NCI-H2227 (cell line): ENCODE measurements at regions not wholly inside any gene's neighbourhood (a gene's known extent, or its start where the extent isn't known, plus 50 kb on each side); places are given as distances from the start of the nearest gene placed in this dataset.
"Not testable (repeated sequence)": the region's sequence is repeated elsewhere in the genome, so short reads cannot be mapped to it uniquely, and the experiment has no call there.

Experiments used
- DNase-seq: peaks from one replicate; lab custom pipeline; 2025; ENCODE audit not compliant: unreplicated experiment; lab: John Stamatoyannopoulos, UW

DNA sequence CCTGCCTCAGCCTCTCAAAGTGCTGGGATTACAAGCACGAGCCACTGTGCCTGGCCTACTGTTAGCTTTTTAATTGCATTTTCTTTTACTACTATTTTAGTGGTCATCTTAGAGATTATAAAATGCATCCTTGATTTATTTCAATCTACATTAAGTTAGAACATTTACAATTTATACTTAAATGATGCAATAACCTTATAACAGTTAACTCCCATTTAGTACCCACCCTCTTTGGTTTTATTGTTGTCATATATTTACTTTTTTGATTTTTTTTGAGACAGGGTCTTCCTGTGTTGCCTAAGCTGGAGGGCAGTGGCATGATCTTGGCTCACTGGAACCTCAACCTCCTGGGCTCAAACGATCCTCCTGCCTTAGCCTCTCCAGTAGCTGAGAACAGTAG is 77.3 kb downstream of the PPCDC start:
- DNase-seq = no peak

DNA sequence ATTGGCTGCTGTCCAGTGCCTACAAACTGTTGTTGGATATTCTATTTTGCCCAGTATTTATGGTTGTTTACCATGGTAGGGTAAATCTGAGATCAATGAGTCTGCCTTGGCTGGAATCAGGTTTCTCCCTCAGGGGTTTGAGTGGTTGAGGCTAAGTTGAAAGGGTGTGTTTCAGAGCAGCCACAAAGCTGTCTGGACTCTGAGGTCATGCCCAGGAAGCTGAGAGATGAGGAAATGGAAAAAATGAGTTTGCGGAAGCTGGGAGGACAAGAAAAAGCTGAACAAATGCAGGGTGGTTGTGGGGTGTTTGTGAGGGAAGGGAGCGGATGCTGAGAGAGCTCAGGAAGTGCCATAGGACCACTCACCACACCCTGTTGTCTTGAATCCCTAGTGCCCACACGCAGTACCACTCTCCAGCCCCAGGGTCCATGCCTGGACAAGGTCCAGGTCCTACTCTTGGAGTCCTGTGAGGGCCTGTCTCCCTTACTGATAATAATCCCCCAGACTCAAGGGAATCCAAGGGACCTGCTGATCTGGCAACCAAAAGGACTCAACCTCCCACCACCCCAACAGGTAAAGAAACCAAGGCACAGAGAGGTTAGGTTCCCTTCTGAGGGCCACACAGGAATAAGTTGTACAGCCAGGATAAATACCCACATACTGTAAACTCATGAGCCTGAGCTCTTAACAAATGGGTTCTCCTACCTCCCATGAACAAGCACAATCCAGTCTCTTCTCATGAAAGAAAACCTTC is 81.6 kb downstream of the PPCDC start:
- DNase-seq = no peak

DNA sequence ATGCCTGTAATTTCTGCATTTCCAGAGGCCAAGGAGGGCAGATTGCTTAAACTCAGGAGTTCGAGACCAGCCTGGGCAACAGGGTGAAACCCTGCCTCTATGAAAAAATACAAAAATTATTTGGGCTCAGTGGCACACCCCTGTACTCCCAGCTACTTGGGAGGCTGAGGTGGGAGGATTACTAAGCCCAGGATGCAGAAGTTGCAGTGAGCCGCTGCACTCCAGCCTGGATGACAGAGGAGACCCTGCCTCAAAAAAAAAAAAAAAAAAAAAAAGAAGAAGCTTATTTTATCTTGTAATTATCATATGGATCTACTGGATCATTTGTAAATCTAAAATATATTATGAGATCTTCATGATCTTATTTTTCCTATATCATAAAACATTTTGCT is 84.1 kb downstream of the PPCDC start:
- no peak for DNase-seq

DNA sequence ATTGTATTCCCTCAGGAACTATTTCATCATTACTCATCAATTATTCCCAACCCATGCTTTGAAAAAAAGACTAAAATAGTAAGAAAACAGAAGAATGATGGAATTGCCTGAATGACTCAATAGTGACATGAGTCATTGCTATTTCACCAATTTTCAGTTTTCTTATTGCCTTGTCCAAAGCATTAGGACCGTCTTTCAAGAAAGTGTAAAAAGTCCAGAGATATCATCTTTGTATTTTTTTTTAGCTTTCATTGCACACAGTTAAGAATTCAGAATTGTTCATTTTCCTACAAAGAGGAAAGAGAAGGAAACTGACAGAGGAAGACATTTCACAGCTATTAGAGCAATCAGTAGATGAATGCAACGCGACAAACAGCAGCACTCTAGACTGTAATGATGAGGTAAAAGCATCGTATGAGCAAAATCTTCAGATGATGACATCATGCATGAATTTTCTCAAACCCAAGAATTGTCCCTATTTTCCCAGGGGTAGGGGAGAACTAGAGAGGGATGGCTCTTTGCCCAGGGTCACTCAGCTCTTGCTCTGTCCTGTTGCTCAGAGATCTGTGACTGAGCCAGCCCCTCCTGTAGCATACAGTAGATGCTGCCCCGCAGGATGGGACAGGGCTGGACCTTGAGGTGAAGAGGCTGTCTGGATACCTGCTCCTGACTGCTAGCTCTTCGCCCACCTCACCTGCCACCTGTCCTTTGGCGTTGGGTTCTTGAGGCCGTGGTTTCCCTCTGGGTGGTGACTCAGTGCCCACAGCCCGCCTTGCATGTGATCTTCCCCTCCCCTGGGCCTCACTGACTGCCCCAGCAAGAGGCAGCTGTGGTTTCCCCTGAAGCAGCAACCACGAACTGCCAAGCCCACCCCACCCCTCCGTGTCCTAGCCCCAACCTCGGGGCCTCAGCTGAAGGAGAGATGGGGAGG is 84.8 kb downstream of the PPCDC start:
- DNase-seq = no peak

DNA sequence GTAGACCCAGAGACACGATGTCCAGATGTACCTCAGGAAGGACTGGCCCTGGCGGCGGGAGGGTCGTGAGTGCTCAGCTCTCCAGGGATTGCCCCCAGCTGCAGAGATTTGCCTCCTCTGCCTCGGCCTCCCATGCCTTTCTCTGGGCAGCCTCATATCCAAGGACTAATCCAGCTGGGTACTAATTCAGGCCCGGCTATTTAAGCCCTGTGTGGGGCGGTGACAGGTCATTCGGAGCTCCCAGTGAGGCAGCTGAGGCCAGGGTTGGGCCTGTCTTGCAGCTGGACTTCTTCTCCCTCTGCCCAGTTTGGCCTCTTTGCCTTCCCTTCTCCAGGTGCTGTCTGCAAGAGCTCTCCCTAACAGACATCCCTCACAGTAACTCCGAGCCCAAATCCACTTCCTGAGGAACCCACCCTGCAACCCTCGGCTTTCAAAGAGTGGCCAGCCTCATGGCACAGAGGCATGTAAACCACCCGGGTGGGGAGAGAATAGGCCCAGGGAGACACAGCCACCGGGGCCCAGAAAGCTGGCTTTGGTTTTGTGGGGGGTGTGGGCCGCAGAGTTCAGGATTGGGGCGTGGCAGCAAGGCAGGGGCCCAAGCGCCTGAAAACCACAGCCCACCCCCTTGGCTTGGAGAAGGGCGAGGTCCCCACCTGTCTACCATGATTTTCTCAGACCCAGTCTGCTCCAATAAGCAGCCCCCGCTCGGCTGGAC is 85.8 kb downstream of the PPCDC start:
- DNase-seq = no peak

DNA sequence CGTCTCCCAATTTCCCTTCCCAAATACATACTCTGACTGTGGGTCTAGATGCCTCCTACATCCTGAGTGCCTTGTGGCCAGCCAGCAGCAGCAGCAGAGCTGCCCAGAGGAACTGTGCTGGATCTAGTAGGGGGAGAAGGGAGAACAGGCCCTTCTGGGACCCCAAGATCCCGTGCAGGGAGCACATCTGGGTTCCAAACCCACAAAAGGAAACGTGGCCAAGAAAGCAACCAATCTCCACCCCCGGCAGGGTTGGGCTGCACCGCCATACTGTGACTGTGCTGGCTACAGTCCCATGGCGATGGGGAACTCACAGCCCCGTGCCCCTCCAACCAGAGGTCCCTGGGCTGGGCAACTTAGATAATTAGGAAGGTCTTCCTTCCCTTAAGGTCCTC is 86.3 kb downstream of the PPCDC start:
- DNase-seq = no peak

DNA sequence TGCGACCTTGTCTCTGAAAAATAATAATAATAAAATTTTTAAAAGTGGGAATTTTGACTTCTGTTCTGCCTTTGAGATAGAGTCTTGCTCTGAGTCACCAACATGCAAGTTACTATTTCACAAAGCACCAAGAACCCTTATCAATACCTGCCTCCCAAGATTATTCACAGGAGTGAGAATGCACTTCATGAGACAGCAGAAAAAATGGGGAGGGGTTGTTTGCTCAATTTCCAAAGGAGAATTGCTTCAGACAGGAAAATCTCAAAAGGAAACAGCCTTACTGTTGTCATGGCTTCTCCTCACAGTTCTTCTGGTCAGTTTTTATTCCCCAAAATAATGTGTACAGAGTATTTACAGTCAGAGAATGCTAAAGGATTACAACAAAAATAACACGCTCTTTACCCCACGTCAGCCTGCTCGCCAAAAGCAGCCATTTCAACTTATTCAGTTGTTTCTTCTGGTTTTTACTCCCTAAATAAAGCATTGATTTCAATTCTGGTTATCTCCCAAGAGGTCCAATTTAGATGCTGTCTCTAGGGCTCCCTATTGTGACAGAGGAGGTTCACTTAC is 89.0 kb downstream of the PPCDC start:
- no peak for DNase-seq

DNA sequence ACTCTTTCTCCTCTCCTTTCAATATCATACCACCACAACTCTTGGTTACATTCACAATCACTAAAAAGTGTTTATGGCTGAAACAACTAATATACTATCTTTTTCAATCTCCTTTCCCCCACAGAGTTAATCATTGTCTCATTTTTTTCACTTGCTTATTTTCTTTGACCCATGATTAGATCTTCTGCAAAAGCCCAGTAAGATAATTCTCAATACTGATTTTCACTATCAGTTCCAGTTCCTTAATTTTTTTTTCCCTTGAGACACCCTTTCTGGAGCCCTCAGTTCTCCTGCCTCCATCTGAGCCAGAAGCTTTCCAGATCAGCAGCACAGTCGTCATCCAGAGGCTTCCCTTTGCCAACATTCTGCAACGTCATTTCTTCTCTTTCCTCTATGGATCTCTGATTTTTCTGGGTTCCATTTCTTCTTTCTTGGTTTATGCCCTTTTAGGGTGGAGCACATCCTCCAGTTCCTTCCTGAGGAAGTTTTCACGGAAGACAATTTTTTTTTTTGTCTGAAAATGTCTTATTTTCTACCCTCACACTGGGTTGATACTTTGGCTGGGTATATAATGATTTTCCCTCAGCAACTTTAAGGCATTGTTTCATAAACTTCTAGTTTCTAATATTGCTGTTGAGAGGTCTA is 88.7 kb upstream of the C15orf39 start:
- DNase-seq = no peak

DNA sequence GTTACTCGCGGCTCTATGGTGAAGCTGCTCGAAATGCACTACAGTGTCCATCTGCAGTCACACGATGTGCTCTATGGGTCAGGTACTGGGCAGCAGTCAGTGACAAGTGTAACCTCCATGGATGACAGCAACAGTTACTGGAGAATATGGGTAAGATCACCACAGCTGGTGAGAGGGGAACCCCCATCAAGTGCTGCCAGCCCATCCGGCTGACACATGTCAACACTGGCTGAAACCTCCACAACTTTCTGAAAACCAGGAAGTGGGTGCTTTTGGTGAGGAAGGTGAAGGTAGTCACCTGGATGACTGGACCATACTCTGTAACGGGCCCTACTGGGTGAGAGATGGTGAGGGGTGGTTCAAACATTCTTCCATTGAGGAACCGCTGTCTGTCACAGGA is 87.4 kb upstream of the C15orf39 start:
- no peak for DNase-seq

DNA sequence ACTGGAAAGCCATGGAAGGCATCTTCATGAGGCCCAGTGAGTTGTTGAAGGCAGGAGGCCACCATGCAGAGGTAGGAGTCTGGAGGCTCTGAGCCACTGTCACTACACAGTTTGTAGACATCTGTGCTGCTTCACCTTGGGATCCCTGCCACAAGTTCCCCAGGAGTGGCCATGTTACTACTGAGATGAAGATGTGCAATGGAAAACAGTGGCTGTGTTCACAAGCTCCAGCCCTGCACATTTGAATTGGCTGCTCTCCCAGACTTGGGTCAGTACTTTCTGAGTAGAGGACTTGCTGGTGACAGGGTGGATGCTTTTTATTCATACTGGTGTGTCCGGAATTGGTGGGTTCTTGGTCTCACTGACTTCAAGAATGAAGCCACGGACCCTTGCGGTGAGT is 86.9 kb upstream of the C15orf39 start:
- no peak for DNase-seq

DNA sequence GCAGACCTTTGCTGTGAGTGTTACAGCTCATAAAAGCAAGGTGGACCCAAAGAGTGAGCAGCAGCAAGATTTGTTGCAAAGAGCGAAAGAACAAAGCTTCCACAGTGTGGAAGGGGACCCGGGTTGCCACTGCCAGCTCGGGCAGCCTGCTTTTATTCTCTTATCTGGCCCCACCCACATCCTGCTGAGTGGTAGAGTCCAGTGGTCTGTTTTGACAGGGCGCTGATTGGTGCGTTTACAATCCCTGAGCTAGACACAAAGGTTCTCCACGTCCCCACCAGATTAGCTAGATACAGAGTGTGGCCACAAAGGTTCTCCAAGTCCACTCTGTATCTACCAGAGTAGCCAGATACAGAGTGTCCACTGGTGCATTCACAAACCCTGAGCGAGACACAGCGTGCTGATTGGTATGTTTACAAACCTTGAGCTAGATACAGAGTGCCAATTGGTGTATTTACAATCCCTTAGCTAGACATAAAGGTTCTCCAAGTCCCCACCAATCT is 86.2 kb upstream of the C15orf39 start:
- not testable (repeated sequence) for DNase-seq

DNA sequence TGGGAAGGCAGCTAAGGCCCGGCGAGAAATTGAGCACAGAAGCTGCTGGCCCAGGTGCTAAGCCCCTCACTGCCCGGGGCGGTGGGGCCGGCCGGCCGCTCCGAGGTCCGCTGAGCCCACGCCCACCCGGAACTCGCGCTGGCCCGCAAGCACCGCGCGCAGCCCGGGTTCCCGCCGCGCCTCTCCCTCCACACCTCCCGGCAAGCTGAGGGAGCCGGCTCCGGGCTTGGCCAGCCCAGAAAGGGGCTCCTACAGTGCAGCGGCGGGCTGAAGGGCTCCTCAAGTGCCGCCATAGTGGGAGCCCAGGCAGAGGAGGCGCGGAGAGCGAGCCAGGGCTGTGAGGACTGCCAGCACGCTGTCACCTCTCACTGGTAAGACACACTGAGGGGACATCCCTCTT is 85.5 kb upstream of the C15orf39 start:
- DNase-seq = not testable (repeated sequence)

DNA sequence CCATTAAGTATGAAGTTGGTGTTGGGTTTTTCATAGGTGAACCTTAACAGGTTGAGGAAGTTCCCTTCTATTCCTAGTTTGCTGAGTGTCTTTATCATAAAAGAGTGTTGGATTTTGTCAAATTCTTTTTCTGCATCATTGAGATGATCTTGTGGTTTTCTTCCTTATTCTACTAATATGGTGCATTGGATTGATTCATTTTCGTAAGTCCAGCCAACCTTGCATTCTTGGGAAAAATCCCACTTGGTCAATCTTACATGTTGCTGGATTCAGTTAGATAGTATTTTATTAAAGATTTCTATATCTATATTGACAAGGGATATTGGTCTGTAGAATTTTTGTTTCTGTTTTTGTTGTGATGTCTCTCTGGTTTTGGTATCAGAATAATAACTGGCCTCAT is 83.7 kb upstream of the C15orf39 start:
- DNase-seq = no peak

DNA sequence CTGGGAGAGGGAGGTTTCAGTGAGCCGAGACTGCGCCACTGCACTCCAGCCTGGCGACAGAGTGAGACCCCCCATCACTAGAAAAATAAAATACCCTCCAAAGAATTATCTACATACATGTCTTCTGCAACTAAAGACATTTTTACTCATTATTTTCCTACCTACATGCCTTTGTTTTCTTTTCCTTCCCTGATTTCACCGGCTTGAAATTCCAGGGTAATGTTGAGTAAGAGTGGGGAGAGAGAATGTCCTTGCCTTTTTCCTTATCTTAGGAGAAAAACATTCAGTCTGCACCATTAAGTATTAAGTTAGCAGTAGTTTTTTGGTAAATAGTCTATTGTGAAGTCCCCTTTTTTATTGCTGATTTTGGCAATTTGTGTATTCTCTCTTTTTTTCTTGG is 82.4 kb upstream of the C15orf39 start:
- not testable (repeated sequence) for DNase-seq

DNA sequence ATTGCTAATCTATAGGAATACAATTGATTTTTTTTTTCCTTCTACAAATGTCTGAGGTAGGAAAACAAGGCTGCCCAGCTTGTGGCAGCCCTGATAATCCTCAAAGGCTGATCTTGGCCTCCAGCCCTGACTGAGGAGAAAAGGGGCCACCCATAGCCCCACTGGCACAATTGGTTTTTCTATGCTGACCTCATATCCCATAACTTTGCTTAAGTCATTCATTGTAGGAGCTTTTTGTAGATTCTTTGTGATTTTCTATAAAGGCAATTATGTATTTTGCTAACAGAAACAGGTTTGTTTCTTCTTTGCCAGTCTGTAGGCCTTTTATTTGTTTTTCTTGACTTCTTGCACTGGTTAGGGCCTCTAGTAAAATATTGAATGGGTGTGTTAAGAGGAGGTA is 80.2 kb upstream of the C15orf39 start:
- DNase-seq = no peak

DNA sequence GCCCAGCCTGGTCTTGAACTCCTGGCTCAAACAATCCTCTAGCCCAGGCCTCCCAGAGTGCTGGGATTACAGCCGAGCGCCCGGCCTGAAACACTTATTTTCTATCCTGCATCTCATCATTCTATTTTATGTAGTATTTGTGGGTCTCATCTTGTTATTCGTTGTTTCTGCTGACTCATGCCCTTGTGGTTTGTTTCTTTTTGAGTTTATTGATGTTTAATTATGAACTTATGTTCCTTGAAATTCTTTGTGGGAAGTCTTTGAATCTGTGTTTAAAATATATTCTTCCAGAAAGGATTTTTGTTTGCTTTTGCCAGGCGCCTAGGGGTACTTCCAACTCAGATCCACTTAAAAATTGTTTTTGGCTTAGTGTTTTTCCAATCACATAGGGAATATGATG is 78.3 kb upstream of the C15orf39 start:
- no peak for DNase-seq

DNA sequence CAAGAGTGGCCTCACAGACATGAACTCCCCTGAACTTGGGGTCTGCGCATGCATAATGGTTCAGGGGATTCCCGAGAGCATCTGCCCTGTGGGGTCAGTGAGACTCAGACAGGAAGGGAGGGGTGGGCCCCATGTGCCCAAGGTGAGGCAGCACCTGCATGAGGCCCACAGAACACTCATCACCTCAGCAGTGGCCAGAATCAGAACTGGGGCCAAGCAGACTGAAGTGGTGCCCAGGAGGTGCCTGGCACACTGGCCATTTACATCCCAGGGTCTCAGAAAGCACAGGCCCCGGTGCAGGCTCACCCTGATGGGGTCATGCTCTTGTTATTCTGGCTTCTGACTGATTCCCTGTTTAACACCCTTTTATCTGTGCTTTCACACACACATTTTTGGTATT is 77.4 kb upstream of the C15orf39 start:
- DNase-seq = not testable (repeated sequence)

DNA sequence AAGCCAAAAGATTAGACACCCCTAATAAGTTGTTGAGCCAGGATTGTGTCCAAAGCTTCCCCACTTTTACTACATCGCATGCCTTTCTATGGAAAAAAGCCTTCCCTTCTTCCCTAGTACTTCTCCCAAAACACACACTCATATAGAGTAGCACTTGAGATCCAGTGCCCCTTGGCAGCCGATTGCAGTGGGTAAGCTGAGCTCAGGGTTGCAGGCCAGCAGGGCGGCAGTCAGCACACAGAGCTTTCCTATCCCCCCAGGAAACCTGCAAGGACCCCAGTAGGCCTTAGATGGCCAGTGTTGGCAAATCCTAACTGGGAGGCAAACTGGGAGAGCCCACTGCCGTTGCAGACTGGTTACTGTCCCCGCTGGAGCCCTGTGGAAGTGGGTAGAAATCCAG is 75.7 kb upstream of the C15orf39 start:
- no peak for DNase-seq

DNA sequence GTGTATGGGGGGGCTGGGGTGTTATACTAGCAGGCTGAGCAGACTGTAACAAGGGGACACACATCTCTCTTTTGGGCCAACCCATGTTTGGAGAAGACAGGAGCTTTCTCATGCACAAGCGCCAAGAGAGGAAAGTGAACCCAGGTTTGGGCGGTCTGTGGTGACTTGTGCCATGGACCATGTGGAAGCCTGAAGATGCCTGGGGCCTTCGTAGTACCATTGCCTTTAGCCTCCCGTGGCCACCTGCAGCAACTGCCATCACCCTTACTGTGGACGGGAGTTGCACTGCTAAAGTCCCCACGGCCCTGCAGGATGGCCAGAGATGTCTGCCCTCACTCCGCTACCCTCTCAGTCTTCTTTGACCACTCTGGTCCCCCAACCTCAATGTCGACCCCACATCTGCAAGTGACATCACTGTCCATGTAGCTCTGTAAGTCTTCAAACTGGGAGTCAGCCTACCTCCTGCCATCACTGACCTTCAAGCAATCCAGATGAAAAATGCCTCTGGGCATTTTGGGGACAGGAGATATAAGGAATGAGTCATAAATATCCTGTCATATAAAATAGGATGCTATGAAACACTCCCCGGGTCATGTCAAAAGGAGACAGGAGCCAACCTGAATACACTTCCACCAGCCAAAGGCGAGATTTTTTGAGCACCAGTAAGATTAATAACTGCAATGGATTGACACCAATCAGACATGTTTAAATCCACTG is 74.7 kb upstream of the C15orf39 start:
- no peak for DNase-seq

DNA sequence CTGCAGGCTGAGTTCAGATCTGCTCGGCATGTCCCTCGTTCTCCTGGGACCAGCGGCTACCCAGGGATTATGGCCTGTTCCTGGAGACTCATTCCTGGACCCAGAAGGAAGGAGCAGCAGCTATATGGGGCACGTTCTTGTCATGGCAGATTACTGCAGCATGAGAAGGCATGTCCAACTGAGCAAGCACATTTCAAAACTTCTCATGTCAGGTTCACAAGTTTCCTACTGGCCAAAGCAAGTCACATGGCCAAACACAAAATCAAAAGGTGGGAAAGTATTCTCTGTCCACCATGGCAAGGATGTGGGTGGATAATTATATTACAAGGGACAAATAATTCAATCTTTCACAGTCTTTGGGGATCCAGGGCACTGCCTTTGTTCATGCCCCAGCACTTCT is 71.9 kb upstream of the C15orf39 start:
- DNase-seq = no peak
